H9 (cell line): ENCODE measurements at regions not wholly inside any gene's neighbourhood (a gene's known extent, or its start where the extent isn't known, plus 50 kb on each side); places are given as distances from the start of the nearest gene placed in this dataset.

Experiments used
- DNase-seq: peaks from one replicate; pipeline ENCODE4 v3.0.0-alpha.2; 2017
- H2AFZ ChIP-seq: one replicate; pipeline ENCODE4 v1.6.1; 2013; ENCODE audit warnings: mild to moderate bottlenecking, low read length, control low read depth, moderate library complexity
- H2AK5ac ChIP-seq: 2 replicates; pipeline ENCODE4 v1.6.1; 2013; ENCODE audit warnings: low read length, control low read depth, mixed read lengths; ENCODE audit not compliant: insufficient read length
- H2BK120ac ChIP-seq: one replicate; pipeline ENCODE4 v1.6.1; 2013; ENCODE audit warnings: low read depth, mild to moderate bottlenecking, low read length, control low read depth, inconsistent platforms; ENCODE audit not compliant: poor library complexity, severe bottlenecking
- H2BK12ac ChIP-seq: 2 replicates; pipeline ENCODE4 v1.6.1; 2013; ENCODE audit warnings: low read length, control low read depth, mixed read lengths, low read depth; ENCODE audit not compliant: insufficient read length
- H2BK15ac ChIP-seq: 2 replicates; pipeline ENCODE4 v1.6.1; 2013; ENCODE audit warnings: low read depth, low read length, control low read depth
- H2BK20ac ChIP-seq: one replicate; pipeline ENCODE4 v1.6.1; 2013; ENCODE audit warnings: low read depth, mild to moderate bottlenecking, low read length, control low read depth, inconsistent platforms; ENCODE audit not compliant: poor library complexity, severe bottlenecking
- H2BK5ac ChIP-seq: 2 replicates; pipeline ENCODE4 v1.6.1; 2013; ENCODE audit warnings: low read length, control low read depth, mixed read lengths; ENCODE audit not compliant: insufficient read length
- H3K14ac ChIP-seq: 2 replicates; pipeline ENCODE4 v1.6.1; 2013; ENCODE audit warnings: low read length, control low read depth; ENCODE audit not compliant: insufficient read depth
- H3K18ac ChIP-seq: 2 replicates; pipeline ENCODE4 v1.6.1; 2013; ENCODE audit warnings: low read depth, mild to moderate bottlenecking, mixed read lengths, low read length, control low read depth; ENCODE audit not compliant: insufficient read length
- H3K23ac ChIP-seq: 2 replicates; pipeline ENCODE4 v1.6.1; 2013; ENCODE audit warnings: low read length, control low read depth, mixed read lengths, low read depth; ENCODE audit not compliant: insufficient read length
- H3K23me2 ChIP-seq: 2 replicates; pipeline ENCODE4 v1.6.1; 2013; ENCODE audit warnings: low read depth, mild to moderate bottlenecking, mixed read lengths, low read length, control low read depth; ENCODE audit not compliant: insufficient read length, poor library complexity, severe bottlenecking
- H3K27ac ChIP-seq: 2 replicates; pipeline ENCODE4 v1.5.1; 2013; ENCODE audit warnings: low read length, control low read depth, mixed read lengths, low read depth; ENCODE audit not compliant: insufficient read length
- H3K27me3 ChIP-seq: 2 replicates; pipeline ENCODE4 v1.6.1; 2013; ENCODE audit warnings: low read length, control low read depth, inconsistent platforms; ENCODE audit not compliant: insufficient read depth
- H3K4ac ChIP-seq: 2 replicates; pipeline ENCODE4 v1.6.1; 2013; ENCODE audit warnings: low read depth, mild to moderate bottlenecking, control low read depth, inconsistent platforms, low read length, moderate library complexity
- H3K4me1 ChIP-seq: 2 replicates; pipeline ENCODE4 v1.6.1; 2013; ENCODE audit warnings: low read length, control low read depth, inconsistent platforms; ENCODE audit not compliant: insufficient read depth
- H3K4me2 ChIP-seq: 2 replicates; pipeline ENCODE4 v1.6.1; 2013; ENCODE audit warnings: low read length, control low read depth, mixed read lengths; ENCODE audit not compliant: insufficient read length, insufficient read depth
- H3K56ac ChIP-seq: 2 replicates; pipeline ENCODE4 v1.6.1; 2013; ENCODE audit warnings: low read depth, mild to moderate bottlenecking, mixed read lengths, low read length, control low read depth; ENCODE audit not compliant: insufficient read length
- H3K79me1 ChIP-seq: 2 replicates; pipeline ENCODE4 v1.6.1; 2013; ENCODE audit warnings: low read depth, mild to moderate bottlenecking, moderate library complexity, low read length, control low read depth, inconsistent platforms; ENCODE audit not compliant: insufficient read depth, poor library complexity, severe bottlenecking
- H3K79me2 ChIP-seq: 2 replicates; pipeline ENCODE4 v1.6.1; 2013; ENCODE audit warnings: low read length, control low read depth, inconsistent platforms; ENCODE audit not compliant: insufficient read depth
- H3K9ac ChIP-seq: 2 replicates; pipeline ENCODE4 v1.6.1; 2013; ENCODE audit warnings: low read length, control low read depth, mixed read lengths; ENCODE audit not compliant: insufficient read length; ENCODE audit errors: extremely low read depth
- H3K9me3 ChIP-seq: one replicate; pipeline ENCODE4 v1.6.1; 2013; ENCODE audit warnings: low read depth, low read length, inconsistent platforms; ENCODE audit not compliant: control insufficient read depth
- H3T11ph ChIP-seq: one replicate; pipeline ENCODE4 v1.6.1; 2013; ENCODE audit warnings: mild to moderate bottlenecking, low read length, control low read depth, inconsistent platforms
- H4K20me1 ChIP-seq: one replicate; pipeline ENCODE4 v1.6.1; 2013; ENCODE audit not compliant: control insufficient read depth, insufficient read length, insufficient read depth
- H4K5ac ChIP-seq: 2 replicates; pipeline ENCODE4 v1.6.1; 2013; ENCODE audit warnings: low read depth, mild to moderate bottlenecking, mixed read lengths, low read length, control low read depth; ENCODE audit not compliant: insufficient read length
- H4K8ac ChIP-seq: replicated peaks from 2 replicates; pipeline ENCODE4 v1.6.1; 2013; ENCODE audit warnings: low read length, control low read depth, mixed read lengths, low read depth; ENCODE audit not compliant: insufficient read length
- H4K91ac ChIP-seq: 2 replicates; pipeline ENCODE4 v1.6.1; 2013; ENCODE audit warnings: low read depth, mild to moderate bottlenecking, moderate library complexity, mixed read lengths, low read length, control low read depth; ENCODE audit not compliant: insufficient read length
- H3K27ac Mint-ChIP-seq, 3 experiments: 2 replicates in 2 of 3; 3 replicates in 1 of 3; pipeline ENCODE4 v1.8.0; 2020 to 2021; ENCODE audit warnings: mixed read lengths in 3 of 3, mild to moderate bottlenecking in 1 of 3, moderate library complexity in 1 of 3
- H3K27me3 Mint-ChIP-seq: 2 replicates; pipeline ENCODE4 v1.8.0; 2021; ENCODE audit warnings: low read depth, mild to moderate bottlenecking, moderate library complexity, mixed read lengths
- H3K36me3 Mint-ChIP-seq, 3 experiments: 2 replicates in 2 of 3; 3 replicates in 1 of 3; pipeline ENCODE4 v1.8.0; 2020 to 2021; ENCODE audit warnings: low read depth in 3 of 3, mixed read lengths in 3 of 3; ENCODE audit not compliant: insufficient read depth in 1 of 3
- H3K4me1 Mint-ChIP-seq, 2 experiments: 2 replicates each; pipeline ENCODE4 v1.8.0; 2020; ENCODE audit warnings: mixed read lengths in 2 of 2
- H3K4me3 Mint-ChIP-seq, 2 experiments: 2 replicates in 1 of 2; 3 replicates in 1 of 2; pipeline ENCODE4 v1.8.0; 2020 to 2021; ENCODE audit warnings: mild to moderate bottlenecking in 2 of 2, mixed read lengths in 2 of 2, moderate library complexity in 1 of 2
- H3K9me3 Mint-ChIP-seq, 2 experiments: 2 replicates in 1 of 2; 3 replicates in 1 of 2; pipeline ENCODE4 v1.8.0; 2020; ENCODE audit warnings: mild to moderate bottlenecking in 2 of 2, mixed read lengths in 2 of 2, moderate library complexity in 1 of 2
- WGBS: extraction: QIAGEN DNeasy Blood & Tissue Kit; methylation state at CpG from one replicate; pipeline ENCODE4 v1.1.7; 2013; ENCODE audit warnings: missing lambda C conversion rate, low lambda C conversion rate, mixed read lengths; ENCODE audit not compliant: insufficient read length; ENCODE audit errors: extremely low coverage; 5-methylcytosine and 5-hydroxymethylcytosine counted together
- TF ChIP-seq, protein P1 (sequence below): fragments of 200-600 bp; sonication (generic); conservative IDR thresholded peaks from 3 replicates; pipeline ENCODE4 v1.8.0; 2021; ENCODE audit warnings: antibody characterized with exemption, mild to moderate bottlenecking

DNA sequence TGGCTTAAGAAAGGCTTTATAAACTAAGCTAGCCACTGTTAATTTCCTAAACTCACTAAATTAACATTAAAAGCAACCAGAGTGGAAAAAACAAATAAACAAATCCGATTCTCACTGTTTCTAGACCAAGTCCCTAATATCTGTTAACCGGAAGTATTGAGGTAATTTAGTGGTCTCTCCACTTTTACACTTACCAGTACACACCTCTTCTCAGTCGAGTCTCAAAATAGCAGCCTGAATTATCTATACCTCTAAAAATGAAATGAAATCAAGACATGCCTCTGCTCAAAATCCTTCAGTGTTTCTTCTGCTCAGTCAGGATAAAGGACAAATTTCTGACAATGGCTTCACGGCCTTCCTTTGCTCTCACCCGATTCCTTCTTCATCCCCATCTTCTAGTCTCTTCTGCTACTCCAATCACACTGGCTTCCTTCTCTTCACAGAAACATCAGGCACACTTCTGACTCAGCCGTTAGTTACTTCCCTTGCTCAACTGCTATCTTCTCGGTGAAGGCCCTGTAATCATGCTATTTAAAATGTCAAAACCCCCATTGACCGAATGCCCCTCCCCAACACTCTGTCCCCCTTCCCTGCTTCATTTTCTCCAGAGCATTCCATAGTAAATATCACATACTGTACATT lies 161.3 kb downstream of the KITLG start:
- Histone ChIP-seq H2AK5ac (no peak overlapping the region), H3K9me3 (no peaks in the 10 kb centered on the region), H4K91ac (no peak overlapping the region), H3K79me2 (no peaks in the 10 kb centered on the region), H3K56ac (no peak overlapping the region), H3K9ac (no peak overlapping the region), H2BK5ac (no peak overlapping the region), H3K4me1 (no peaks in the 10 kb centered on the region), H3K23ac (no peak overlapping the region), H3K14ac (no peak overlapping the region), H2BK20ac (no peak overlapping the region), H3K4me2 (no peak overlapping the region), H4K20me1 (no peaks in the 10 kb centered on the region), H3K27me3 (no peaks in the 10 kb centered on the region), H2AFZ (no peak overlapping the region), H4K5ac (no peak overlapping the region), H3T11ph (no peak overlapping the region), H3K4ac (no peak overlapping the region), H3K79me1 (no peaks in the 10 kb centered on the region), H2BK15ac (no peak overlapping the region), H2BK120ac (no peak overlapping the region), H3K23me2 (no peaks in the 10 kb centered on the region), H3K27ac (no peak overlapping the region), H3K18ac (no peak overlapping the region), H4K8ac (no peak overlapping the region), H2BK12ac (no peak overlapping the region)
- H3K27ac Mint-ChIP-seq = peak overlapping the region in 1 of 3 experiments; percentile 0; a peak in 1 of 7 replicates
- TF ChIP-seq, protein P1, sequence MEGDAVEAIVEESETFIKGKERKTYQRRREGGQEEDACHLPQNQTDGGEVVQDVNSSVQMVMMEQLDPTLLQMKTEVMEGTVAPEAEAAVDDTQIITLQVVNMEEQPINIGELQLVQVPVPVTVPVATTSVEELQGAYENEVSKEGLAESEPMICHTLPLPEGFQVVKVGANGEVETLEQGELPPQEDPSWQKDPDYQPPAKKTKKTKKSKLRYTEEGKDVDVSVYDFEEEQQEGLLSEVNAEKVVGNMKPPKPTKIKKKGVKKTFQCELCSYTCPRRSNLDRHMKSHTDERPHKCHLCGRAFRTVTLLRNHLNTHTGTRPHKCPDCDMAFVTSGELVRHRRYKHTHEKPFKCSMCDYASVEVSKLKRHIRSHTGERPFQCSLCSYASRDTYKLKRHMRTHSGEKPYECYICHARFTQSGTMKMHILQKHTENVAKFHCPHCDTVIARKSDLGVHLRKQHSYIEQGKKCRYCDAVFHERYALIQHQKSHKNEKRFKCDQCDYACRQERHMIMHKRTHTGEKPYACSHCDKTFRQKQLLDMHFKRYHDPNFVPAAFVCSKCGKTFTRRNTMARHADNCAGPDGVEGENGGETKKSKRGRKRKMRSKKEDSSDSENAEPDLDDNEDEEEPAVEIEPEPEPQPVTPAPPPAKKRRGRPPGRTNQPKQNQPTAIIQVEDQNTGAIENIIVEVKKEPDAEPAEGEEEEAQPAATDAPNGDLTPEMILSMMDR = no peak
- H3K9me3 Mint-ChIP-seq = no peaks in the 10 kb centered on the region
- no CpG with 5 or more reads among the region's 8 CpGs for WGBS
- no peaks in the 10 kb centered on the region for H3K4me1 Mint-ChIP-seq
- no peak for DNase-seq
- no peaks in the 10 kb centered on the region for H3K36me3 Mint-ChIP-seq
- no peak overlapping the region for H3K4me3 Mint-ChIP-seq
- no peaks in the 10 kb centered on the region for H3K27me3 Mint-ChIP-seq
